NCI-H1048 (cell line): ENCODE measurements at regions not wholly inside any gene's neighbourhood (a gene's known extent, or its start where the extent isn't known, plus 50 kb on each side); places are given as distances from the start of the nearest gene placed in this dataset.

Experiments
- DNase-seq: peaks from one replicate; lab custom pipeline; 2025; lab: John Stamatoyannopoulos, UW

DNA sequence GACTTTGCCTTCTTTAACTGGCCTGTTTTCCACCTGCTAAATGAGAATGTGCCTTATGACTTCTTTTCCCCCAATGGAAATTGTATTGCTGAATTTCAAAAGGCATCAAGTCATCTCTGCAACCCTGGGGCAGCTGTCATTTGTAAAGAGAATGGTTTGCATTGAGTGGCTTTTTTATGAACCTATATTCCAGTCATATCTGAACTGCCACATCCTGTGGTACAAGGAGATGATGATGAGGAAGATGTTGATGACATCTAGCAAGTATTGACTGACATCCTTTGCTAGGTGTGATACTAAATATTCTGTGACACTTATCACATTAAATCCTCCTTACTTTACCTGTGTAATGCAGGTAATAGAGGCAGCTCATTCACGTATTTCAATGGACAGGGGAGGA lies 88.3 kb upstream of the KIAA1217 start:
- DNase-seq = no peak

DNA sequence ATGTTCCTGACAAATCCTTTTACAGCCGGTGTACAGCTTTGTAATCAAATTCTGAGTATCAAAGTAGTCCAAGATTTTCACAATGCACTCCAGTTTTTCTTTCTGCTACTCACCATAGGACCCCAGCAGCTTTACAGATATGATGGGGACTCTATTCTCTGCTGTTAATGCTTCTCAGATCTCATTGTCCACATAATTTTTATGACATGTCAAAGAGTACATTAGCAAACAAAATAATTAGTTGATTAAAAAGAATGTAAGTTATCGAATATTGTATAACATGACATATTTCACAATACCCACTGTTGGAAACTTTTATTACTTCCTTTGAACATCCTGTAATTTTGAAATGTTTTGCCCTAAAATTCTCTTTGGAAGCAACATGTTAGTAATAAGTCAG lies 81.4 kb upstream of the KIAA1217 start:
- no peak for DNase-seq

DNA sequence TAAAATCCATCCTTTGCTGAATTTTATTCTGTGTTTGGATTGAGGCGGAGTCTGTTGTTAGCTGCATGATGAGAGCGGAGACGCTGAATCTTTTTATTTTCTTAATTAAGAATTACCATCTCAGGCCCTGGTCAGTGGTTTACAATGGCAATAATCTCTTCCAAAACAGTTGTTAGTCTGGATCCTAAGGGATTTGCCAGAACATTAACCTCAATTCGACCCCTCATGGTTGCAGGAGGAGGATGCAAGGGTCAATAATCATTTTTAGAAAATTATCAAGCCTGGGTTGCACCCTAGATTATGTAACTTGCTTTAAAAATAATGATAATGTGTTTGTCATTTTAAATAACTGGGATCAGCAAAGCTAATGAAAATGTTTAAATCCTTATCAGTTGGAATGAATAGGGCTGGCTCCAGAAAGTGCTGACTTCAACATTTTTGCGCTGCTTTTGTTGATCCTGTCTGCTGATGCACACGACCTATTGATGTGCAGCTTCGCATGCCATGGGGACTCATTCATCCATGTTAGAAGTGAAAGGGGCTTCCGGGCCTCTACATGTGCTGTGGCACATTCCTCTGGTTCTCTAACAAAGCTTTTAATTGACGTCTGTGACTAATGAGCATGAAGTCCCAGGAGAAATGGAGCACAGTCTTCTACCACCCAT lies 80.7 kb upstream of the KIAA1217 start:
- DNase-seq = no peak

DNA sequence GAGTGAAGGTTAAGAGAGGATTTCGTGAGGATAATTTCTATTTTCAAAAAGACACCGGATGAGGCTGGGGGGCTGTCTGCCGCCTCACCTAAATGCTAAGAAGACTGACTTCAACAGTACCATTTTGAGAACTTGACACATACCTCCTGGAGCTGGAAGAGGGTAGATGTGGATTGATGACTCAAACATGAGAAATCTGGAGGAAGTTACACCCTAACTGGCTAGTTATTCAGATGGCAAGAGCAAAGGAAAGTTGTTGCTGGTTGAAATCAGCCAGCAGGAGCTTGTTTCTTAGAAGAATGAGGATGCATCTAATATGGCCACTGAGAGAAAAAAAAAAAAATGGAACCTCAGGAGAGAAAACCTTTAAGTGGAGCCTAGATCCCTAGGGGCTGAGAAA lies 76.2 kb upstream of the KIAA1217 start:
- no peak for DNase-seq

DNA sequence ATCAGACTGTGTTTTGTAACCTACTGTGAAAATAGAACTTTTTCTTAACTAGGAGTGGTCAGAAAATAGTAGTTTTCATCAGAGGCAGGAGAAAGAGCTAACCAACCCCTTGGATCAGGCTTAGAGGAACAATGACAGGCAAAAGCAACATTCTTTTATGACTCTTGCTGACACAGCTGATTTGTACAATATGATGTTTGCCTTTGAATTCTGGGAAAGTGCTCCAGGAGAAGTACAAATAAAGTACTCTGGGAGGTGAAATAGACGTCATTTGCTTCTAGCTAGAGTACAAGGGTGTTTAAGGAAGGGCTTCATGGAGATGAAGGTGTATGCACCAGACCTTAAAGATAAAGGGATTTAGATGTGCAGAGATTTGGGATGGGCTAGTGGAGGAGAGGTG lies 75.1 kb upstream of the KIAA1217 start:
- no peak for DNase-seq

DNA sequence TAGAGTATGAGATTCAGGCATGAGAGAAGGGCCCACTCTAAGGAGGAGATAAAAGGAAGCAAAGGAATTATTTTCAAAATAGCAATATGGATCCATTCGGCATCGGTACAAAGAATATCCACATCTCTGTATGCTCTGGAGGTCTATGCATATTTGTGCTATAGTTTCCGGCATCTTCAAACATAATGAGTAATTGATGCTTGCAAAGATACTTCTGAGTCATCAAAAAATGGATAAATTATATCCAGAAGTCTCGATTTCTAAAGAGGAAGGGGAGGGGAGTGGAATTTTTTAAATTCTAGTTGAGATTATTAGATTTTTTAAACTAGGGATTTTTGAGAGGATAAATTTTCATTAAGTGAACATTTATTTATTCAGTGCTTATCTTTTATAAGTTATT lies 72.9 kb upstream of the KIAA1217 start:
- DNase-seq = no peak

DNA sequence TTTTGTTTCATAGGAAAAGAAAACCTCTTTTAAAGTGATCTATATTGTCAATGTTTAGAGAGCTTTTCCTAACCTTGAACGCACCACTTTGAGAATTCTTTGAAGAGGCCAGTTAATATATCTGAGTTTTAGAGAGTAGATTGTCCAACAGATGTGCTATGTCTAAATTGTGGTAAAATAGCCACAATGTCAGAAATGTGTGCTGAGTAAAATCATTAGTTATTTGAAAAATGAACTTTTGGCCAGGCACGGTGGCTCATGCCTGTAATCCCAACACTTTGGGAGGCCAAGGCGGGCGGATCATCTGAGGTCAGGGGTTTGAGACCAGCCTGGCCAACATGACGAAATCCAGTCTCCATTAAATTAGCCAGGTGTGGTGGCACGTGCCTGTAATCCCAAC lies 61.6 kb upstream of the KIAA1217 start:
- DNase-seq = no peak

DNA sequence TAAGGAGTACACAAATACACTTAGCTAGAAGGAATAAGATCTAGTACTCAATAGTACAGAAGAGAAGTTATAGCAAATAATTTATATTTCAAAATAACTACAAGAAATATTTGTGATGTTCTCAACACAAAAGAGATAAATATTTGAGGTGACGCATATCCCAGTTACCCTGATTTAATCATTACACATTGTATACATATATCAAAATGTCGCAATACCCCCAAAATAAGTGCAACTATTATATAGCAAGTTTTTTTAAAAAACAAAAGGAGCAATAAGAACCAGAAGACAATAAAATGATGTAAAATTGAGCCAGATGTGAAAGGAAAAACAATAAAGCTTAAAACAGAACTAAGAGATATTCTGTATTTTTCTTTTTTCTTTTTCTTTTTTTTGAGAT lies 59.3 kb upstream of the KIAA1217 start:
- DNase-seq = no peak

DNA sequence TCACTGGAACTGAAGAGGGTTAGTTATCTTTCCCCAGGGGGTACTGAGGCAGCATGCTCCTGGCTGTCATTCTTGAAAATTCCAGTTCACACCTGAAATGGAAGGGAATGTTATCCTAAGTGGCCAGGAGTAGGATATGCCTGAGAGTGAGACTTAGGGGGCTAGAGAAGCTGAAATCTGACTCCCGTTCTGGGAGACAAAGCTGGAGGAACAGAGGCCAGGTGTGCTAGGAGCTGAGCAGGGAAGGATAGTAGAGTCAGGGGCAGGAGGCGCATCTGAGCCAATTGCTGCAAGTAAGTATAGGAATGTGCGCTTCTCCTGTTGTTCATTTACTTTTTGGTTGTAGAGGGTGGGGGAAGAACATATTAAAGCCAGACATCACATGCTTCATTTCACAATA lies 58.1 kb upstream of the KIAA1217 start:
- DNase-seq = no peak

DNA sequence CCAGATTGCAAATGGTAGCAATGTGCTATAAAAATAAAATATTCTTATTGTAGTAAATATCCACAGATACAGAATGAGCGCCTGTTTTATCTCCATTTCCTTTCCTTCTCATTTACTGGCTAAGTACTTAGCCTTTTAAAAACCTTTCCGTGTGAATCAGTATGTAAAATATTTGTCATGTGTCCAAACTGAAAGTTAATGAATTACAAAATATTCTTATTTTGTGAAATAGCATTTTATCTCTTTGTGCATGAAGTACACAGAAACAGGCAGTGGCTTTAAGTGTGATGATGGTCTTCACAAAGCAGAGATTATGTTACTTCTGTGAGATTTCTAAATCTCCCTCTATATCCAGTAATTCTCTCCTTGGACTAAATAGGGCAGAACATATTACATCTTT lies 56.7 kb upstream of the KIAA1217 start:
- DNase-seq = no peak

DNA sequence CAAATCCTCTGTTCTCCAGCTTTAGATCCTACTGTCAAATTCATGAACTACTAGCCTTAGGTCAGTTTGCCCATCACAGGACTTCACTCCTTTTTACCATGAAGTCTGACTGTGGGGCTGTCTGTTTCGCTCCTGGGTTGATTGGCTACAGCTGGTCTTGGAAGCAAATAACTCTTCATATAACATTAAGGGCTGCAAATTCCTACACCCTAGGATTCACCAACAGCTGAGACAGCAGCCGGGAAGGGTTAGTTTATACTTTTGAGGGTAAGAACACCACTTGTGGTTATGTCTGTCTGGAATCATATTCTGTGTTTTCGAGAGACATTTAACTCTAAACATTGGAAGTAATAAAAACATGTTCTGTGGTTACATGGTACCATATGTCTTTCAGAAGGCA lies 55.9 kb upstream of the KIAA1217 start:
- DNase-seq = no peak

DNA sequence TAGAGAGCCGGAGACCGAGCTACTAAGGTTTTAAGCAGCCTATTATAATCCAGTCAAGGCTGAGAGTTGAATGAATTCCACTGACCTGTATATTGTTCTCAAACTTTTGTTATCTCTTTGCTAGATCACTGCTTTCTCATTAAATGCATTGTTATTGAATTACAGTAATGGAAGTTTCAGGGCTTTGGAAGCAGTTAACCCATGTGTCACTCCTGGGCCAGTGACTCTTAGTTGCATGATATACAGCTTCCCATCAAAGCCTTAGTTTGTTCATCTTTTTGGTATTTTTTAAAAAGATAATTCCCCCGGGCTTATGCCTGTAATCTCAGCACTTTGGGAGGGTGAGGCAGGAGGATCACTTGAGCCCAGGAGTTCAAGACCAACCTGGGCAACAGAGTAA lies 55.4 kb upstream of the KIAA1217 start:
- no peak for DNase-seq

DNA sequence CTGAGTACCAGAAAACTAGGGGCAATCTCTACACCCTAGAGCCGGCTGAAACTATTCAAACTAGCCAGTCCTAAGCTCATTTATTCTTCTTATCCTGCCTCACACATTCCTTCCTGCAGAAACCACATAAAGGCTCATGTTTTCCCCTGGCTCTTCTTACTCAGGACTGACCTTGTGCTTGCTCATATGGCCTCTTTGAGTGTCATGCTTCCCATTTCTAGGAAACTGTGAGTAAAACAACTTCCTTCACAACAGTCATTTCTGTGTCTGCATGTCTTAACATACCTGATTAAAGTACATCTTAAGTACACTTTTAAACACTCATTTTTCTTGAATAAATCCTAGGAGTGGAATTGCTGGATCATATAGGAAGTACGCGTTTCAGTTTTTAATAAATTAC lies 52.3 kb upstream of the KIAA1217 start:
- DNase-seq = no peak

DNA sequence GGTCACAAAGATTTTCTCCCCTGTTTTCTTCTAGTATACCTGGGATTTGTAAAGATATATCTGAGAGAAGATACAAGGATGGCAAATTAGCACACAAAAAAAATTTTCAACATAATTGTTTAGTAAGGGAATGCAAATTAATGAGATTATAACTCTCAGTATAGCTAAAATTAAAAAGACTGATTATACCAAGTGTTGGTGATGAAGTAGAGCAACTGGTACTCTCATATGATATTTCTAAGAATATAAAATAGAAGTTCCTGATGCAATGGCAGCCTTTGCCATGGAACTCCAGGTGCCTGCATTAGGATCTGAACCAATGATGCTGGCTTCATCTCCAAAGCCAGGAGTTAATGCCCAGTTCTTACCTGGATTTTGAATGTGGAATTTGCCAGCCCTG lies 51.4 kb upstream of the KIAA1217 start:
- DNase-seq = no peak
